ENCODE measurements at regions not wholly inside any gene's neighbourhood (a gene's known extent, or its start where the extent isn't known, plus 50 kb on each side); places are given as distances from the start of the nearest gene placed in this dataset.

DNA sequence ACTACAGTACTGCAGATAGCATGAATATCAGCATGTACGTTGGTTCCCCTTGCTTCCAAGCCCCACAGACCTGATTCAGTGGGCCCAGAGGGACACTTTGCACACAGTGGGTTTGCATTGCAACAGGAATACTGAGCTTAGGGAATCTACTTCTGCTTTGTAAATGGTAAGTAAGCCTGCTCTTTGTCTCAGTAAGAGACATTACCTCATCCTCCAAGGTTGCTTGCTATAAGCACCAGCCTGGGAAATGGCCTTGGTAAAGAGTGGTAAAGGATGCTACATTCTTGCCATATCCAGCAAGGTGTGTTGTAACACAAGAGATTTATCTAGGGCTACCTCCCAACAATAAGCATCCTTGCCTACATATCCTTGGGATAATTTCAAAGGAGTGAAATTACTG is 730.5 kb downstream of the INHBA start:
- no peak for TF ChIP-seq POLR2A (IDR thresholded peaks at IDR 0.05; ENCODE audit: low read depth, low read length)
- FAIRE-seq: no peak

DNA sequence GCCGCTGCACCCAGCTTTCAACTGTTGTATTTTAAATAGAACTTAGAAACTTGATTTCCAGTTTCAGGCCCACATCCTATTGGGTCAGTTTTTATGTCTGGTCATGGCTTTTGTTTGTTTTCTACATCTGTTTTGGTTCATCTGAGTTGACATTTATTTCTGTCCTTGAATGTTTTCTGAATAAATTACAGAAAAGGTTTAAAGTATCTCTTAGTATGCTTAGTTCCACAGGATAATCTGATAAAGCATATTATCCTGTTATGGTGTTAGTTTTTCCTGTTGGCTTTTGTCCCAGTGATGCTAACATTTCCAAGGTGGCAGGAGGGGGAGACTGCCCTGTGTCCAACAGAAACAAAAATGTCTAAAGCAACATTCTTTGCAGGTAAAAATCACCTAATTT is 733.2 kb downstream of the INHBA start:
- no peak for TF ChIP-seq POLR2A (IDR thresholded peaks at IDR 0.05; ENCODE audit: low read depth, low read length)
- no peak for DNase-seq (ENCODE audit: insufficient read length, low spot score)
- no peak for FAIRE-seq

More for the DNA sequence above, 730.5 kb downstream of the INHBA start:
- DNase-seq (ENCODE audit: insufficient read length, low spot score): no peak

DNA sequence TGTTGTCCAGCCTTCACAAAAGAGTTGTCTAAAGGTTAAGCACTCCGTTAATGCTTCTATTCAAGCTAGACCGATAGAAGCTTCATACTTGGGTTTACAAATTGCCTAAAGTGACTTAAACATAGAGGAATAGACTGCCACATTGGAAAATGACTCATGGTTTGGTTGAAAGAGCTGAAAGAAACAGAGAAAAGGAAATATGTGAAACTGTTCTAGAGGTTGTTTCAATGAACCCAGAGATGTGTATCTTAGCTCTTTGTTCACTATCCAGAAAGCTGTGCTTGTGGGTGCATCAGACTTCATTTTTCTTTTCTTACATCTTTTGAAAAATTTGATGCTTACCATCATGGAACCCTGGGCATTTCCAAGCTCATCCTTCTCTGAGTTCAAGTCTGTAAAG is 736.2 kb downstream of the INHBA start:
- DNase-seq (ENCODE audit: insufficient read length, low spot score) (no peak), FAIRE-seq (no peak)
- TF ChIP-seq POLR2A (IDR thresholded peaks at IDR 0.05; ENCODE audit: low read depth, low read length): no peak

DNA sequence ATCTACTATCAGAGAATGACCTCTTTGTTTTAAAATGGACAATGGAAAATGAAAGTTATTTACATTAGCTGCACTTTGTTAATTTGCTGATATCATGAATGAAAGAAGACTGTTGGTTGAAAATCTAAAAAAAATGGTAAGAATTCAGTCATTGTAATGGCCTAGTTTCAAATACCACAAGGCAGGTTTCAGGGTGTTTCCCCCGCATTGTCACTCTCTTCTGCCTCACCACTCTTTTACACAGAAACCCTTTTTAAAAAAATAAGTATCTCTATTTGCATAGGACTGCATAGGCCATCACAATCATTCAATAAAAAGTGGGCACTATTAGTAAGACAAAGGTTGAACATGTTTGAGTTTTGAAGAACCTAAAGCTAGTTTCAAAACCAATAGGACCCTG is 737.1 kb downstream of the INHBA start:
- TF ChIP-seq POLR2A (IDR thresholded peaks at IDR 0.05; ENCODE audit: low read depth, low read length): no peak
- no peak for FAIRE-seq
- no peak for DNase-seq (ENCODE audit: insufficient read length, low spot score)

DNA sequence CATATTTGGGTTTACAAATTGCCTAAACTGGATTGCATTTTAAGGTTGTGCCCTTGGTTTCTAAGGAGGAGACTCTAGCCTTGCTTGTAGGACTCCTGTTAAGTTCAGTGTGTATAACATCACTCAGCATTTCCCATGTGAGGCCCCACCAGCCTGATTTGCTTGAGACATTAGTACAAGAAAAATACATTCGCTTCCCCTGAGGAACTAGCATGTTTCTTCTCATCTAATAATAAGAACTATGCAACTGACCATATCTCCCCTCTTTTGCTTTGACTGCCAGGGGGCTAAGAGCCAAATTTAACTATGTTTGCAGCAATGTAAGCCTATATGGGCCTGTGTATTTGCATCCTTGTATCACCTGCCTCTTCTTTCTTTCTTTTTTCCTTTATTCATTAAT is 737.9 kb downstream of the INHBA start:
- no peak for FAIRE-seq
- no peak for DNase-seq (ENCODE audit: insufficient read length, low spot score)
- TF ChIP-seq POLR2A (IDR thresholded peaks at IDR 0.05; ENCODE audit: low read depth, low read length): no peak

DNA sequence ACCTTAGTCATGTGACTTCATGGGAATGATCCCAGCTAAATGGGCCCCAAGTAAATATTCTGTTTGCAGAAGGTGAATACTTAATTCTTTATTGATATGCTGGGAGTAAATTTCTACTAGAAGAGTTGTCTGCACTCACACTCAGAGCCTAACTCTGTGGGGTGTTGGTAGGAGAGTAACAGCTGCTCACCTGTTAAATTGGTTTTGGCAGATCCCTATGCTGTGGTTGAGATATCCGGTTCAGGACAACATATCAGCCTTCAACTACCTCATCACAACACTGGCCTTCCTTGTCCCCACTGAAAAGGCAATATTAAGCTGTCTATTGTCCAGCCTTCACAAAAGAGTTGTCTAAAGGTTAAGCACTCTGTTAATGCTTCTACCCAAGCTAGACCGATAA is 738.3 kb downstream of the INHBA start:
- no peak for TF ChIP-seq POLR2A (IDR thresholded peaks at IDR 0.05; ENCODE audit: low read depth, low read length)
- FAIRE-seq (no peak), DNase-seq (ENCODE audit: insufficient read length, low spot score) (no peak)

DNA sequence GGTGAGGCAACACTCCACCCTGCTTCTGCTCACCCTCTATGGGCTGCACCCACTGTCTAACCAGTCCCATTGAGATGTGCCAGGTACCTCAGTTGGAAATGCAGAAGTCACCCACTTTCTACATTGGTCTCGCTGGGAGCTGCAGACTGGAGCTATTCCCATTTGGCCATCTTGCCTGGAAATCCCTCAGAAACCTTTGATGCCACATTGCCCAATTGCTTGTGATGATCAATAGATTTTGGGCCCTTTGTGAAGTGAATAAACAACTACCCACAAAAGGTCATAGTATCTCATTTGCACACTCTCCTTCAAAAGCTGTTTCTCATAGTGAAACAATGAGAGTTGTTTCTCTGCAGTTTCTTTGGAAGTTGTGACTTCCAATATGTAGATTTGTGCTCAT is 742.9 kb downstream of the INHBA start:
- DNase-seq (ENCODE audit: insufficient read length, low spot score): no peak
- TF ChIP-seq POLR2A (IDR thresholded peaks at IDR 0.05; ENCODE audit: low read depth, low read length): no peak
- FAIRE-seq: no peak

DNA sequence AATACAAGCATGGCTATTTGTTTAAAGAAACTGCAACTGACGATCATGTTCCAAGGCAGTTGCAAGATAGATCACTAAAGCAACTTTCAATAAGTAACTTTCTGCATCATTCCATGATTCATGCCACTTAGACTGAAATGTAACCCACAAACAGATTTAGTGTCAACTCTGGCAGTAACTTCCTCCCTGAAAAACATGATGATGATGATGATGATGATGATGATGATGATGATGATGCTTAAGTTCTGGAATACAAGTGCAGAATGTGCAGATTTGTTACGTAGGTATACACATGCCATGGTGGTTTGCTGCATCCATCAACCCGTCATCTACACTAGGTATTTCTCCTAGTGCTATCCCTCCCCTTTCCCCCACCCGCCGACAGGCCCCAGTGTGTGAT is 754.7 kb downstream of the INHBA start:
- DNase-seq (ENCODE audit: insufficient read length, low spot score) (no peak), FAIRE-seq (peak; percentile 38)
- no peak for TF ChIP-seq POLR2A (IDR thresholded peaks at IDR 0.05; ENCODE audit: low read depth, low read length)

DNA sequence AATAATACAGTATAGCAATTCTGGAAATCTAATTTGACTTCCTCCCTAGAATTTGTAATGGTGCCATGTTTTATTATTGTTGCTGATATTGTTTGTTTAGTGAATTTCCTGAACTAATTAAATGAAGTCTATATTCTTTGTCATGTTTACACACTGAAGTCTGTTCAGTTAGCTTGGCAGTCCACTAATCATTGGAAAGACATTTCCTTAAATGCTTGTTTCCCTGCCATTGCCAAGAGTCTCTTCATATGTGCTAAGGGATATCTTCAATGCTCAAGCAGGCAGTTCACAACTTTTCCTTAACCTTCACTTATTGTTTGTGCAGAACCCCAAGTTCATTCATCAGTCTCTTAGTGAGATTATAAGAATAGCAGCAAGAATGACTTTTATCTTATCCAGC is 755.3 kb downstream of the INHBA start:
- DNase-seq (ENCODE audit: insufficient read length, low spot score): no peak
- TF ChIP-seq POLR2A (IDR thresholded peaks at IDR 0.05; ENCODE audit: low read depth, low read length): no peak
- no peak for FAIRE-seq

DNA sequence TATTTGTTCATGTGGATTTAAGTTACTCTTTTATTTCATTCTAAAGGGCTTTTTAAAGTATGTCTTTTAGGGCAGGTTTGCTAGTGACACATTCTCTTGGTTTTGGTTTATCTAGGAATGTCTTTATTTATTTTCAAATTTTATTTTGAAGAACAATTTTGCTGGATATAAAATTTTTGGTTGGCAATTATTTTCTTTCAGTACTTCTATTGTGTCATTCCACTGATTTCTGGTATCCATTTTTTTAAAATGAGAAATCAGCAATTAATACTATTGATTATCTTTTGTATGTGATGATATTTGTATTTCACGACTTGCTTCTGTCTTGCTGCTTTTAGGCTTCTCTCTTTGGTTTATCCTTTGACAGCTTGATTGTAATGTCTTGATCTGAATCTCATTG is 756.3 kb downstream of the INHBA start:
- no peak for TF ChIP-seq POLR2A (IDR thresholded peaks at IDR 0.05; ENCODE audit: low read depth, low read length)
- no peak for FAIRE-seq
- no peak for DNase-seq (ENCODE audit: insufficient read length, low spot score)

DNA sequence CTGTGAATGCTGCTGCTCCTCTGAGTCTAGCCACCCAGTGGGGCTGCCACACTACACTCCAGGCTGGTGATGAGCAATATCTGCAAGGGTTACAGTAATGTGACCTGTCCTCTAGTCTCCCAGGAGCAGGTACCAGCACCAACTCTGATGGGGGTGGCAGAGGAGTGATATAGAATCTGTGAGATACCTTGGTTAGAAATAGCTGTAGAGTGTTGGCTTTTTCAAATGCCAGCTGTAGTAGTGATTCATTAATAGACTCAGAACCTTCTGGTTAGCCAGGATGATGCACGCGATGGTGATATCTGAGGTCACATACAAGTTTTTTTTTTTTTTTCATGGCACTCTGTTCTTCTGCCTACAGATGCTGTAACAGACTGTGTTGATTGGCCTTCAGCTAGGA is 757.1 kb downstream of the INHBA start:
- no peak for TF ChIP-seq POLR2A (IDR thresholded peaks at IDR 0.05; ENCODE audit: low read depth, low read length)
- DNase-seq (ENCODE audit: insufficient read length, low spot score) (no peak), FAIRE-seq (no peak)

DNA sequence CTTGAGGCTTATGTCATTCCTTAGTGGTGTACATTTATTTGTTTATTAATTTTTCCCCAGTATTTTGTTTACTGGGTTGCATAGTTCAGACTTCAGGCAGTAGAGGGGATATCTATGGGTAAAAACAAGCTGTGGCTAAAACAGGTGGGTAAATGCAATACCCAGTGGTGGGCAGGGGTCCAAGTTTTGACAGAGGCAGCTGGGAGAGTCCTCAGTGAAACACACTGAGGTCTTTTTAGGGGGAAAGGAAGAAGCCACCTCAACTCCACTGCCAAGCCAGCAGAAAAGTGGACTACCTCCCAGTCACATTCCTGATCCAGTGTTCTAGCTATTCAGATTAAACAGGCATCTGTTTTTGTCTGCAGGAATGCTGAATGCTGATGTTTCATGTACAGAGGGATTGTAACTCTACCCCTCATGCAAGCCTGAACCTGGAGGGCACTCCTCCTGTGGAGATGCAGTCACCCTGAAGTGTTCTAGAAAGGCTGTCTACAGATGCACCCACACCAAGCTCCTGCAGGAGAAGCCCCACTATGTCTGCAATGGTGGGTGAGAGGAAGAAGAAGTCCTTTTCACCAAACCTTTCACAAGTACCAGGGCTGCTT is 757.8 kb downstream of the INHBA start:
- DNase-seq (ENCODE audit: insufficient read length, low spot score): no peak
- no peak for FAIRE-seq
- no peak for TF ChIP-seq POLR2A (IDR thresholded peaks at IDR 0.05; ENCODE audit: low read depth, low read length)

DNA sequence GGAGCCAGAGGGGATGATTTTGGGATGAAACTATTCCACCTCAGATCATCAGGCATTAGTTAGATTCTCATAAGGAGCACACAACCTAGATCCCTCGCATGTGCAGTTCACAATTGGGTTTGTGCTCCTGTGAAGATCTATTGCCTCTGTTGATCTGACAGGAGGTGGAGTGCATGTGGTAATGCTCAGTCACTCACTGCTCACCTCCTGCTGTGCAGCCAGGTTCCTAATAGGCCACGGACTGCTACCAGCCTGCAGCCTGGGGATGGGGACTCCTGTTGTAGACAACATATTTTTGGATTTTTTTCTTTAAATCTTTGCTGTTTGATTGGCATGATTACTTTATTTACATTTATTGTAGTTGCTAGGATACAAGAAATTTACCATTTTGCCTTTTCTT is 765.0 kb downstream of the INHBA start:
- DNase-seq (ENCODE audit: insufficient read length, low spot score) (no peak), FAIRE-seq (peak; percentile 76)
- no peak for TF ChIP-seq POLR2A (IDR thresholded peaks at IDR 0.05; ENCODE audit: low read depth, low read length)

DNA sequence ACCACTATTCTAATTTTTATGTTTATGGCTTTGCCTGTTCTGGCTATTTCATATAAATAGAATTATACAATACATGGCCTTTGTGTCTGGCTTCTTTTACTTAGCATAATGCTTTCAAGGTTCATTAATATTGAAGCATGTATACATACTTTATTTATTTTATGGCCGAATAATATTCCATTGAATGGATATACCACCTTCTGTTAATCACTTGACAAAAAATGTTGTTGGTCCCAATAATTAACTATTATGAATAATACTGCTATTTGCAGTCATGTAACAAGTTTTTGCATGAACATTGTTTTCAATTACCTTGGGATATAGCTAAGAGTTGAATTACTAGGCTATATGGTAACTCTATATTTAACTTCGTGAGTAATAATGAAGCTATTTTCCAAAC is 767.5 kb downstream of the INHBA start:
- no peak for FAIRE-seq
- DNase-seq (ENCODE audit: insufficient read length, low spot score): no peak

DNA sequence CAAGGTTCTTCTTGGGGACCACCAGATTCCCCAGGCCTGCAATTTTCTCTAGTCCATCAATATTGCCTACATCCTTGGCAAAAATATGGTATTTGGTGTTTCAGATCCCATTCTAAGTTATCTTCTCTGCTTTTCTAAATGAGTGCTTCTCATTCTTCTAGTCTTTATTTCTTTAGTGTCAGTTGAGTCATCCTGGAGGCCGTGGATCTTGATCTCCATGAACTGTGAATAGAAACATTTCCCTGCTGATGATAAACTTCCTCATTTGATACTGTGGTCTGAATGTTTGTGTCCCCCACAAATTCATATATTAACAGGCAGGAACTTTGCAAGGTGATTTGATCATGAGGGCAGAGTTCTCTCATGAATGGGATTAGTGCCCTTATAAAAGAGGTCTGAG is 779.3 kb downstream of the INHBA start:
- FAIRE-seq (no peak), DNase-seq (ENCODE audit: insufficient read length, low spot score) (no peak)
- TF ChIP-seq POLR2A (IDR thresholded peaks at IDR 0.05; ENCODE audit: low read depth, low read length): no peak

More for the DNA sequence above, 767.5 kb downstream of the INHBA start:
- no peak for TF ChIP-seq POLR2A (IDR thresholded peaks at IDR 0.05; ENCODE audit: low read depth, low read length)

DNA sequence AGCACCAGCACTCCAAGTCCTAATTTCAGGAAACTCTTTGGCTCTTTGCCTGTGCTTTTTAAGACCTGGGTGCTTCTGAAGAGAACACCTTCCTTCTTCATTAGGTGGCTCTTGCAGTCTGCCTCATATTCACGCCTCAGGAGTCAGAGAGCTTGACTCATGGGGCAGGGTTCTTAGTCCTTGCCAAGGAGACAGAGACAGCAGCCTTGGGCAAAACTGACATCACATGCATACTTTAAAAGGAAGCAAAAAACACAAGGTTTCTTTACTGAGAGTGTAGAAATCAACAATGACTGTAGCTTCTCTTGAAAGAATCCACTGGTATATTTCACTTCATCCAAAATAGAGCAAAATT is 780.6 kb downstream of the INHBA start:
- FAIRE-seq (peak; percentile 33), DNase-seq (ENCODE audit: insufficient read length, low spot score) (peak; percentile 30)
- no peak for TF ChIP-seq POLR2A (IDR thresholded peaks at IDR 0.05; ENCODE audit: low read depth, low read length)

Data from H54 (cell line).